LNCaP clone FGC (cell line): ENCODE measurements at regions not wholly inside any gene's neighbourhood (a gene's known extent, or its start where the extent isn't known, plus 50 kb on each side); places are given as distances from the start of the nearest gene placed in this dataset.

Experiments used
- DNase-seq: peaks from one replicate; pipeline ENCODE4 v3.0.0-alpha.2; 2011; ENCODE audit warnings: low read depth
- H3K4me3 ChIP-seq: 2 replicates; pipeline ENCODE4 v1.5.1; 2011; ENCODE audit warnings: mild to moderate bottlenecking, low read depth, low read length, control low read depth
- CTCF ChIP-seq: IDR thresholded peaks from 2 replicates; pipeline ENCODE4 v1.5.1; 2012; ENCODE audit warnings: mild to moderate bottlenecking; ENCODE audit not compliant: control insufficient read depth, insufficient read depth; ENCODE audit errors: extremely low read depth

DNA sequence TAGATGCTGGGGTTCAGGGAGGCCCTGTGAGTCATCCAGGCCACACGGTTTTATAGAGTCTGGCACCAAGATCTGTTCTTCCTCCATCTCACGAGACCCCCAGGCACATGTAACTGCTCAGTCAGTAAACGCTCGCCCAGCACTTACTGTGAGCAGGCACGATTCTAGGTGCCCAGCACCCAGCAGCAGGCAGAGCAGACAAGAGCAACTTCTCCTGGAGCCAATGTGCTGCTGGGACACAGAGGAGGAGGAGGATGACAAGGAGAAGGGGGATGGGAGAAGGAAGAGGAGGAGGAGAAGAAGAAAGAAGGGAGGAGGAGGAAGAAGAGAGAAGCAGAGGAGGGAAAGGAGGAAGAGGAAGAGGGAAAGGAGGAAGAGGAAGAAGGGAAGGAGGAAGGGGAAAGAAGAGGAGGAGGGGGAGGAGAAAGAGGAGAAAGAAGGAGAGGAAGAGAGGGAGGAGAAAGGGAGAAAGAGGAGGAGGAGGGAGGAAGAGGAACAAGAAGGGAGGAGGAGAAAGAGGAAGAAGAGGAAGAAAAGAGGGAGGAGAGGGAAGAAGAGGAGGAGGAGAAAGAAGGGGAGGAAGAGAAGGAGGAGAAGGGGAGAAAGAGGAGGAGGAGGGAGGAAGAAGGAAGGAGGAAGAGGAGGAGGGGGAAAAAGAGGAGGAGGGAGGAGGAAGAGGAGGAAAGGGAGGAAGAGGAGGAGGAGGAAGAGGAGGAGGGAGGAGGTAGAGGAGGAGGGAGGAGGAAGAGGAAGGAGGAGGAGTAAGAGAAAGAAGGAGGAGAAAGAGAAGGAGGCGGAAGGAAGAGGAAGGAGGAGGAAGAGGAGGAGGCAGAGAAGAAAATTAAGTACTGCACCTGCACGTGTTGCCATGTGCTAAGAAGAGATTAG is 77.6 kb upstream of the RTL6 start:
- TF ChIP-seq CTCF = no peak
- no peak for DNase-seq
- no peak overlapping the region for H3K4me3 ChIP-seq

GRCh38 chr22:44574640-44575380 is 76.8 kb upstream of the RTL6 start:
- no peak overlapping the region for H3K4me3 ChIP-seq
- DNase-seq = no peak

GRCh38 chr22:44574057-44574639 is 76.1 kb upstream of the RTL6 start:
- DNase-seq = peak; percentile 21
- H3K4me3 ChIP-seq = no peak overlapping the region
- no peak for TF ChIP-seq CTCF

More at GRCh38 chr22:44574640-44575380, 76.8 kb upstream of the RTL6 start:
- TF ChIP-seq CTCF = no peak

- no peak overlapping the region for H3K4me3 ChIP-seq
- TF ChIP-seq CTCF = no peak
- DNase-seq = no peak
Measured at GRCh38 chr22:44573451-44573850, 75.4 kb upstream of the RTL6 start.

DNA sequence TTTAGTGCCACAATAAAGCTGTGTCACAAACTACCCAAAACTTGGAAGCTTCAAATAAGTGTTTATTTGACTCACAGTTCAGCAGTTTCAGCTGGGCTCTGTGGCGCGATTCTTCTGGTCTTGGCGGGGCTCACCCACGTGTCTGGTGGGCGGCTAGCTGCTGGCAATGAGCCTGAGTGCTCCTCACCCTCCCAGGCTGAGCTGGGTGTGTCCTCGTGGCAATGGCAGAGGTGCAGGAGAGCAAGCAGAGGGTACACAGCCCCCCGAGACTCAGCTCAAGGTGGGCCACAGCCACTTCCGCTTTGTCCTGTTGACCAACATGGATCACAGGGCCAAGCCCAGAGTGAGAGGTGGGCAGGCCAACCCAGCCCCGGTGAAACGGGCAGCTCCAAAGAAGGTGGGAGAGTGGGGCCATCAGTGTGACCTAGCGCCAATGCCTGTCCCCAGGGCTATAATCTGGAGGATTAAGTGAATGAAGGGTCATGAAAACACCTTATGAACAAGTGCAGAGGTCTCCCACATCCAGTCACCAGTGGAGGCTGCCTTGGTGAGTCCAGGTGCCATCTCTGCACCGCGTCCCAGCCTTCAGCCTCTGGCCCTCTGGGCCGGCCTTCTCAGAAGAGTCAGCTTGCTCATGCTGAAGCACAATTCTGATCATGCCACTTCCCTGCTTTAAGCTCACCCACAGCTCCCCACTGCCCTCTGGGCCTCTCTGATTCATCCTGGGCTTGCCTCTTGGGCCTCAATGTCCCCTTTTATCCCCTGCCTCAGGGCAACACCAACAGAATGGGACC is 74.6 kb upstream of the RTL6 start:
- no peak overlapping the region for H3K4me3 ChIP-seq
- no peak for DNase-seq
- no peak for TF ChIP-seq CTCF

- DNase-seq = no peak
- H3K4me3 ChIP-seq = no peak overlapping the region
- TF ChIP-seq CTCF = no peak
Measured at GRCh38 chr22:44571566-44572413, 73.8 kb upstream of the RTL6 start.
